Calu3 (cell line): ENCODE measurements at regions not wholly inside any gene's neighbourhood (a gene's known extent, or its start where the extent isn't known, plus 50 kb on each side); places are given as distances from the start of the nearest gene placed in this dataset.
A peak's percentile ranks its signal among the peaks of the same experiment; 100 is the strongest.

Experiments used
- BruUV-seq: library from RNA; stranded (reverse); fragments of 400-500 nt; replicated peaks from 2 replicates; lab custom pipeline; 2021; lab: Mats Ljungman, UMichigan
- CTCF ChIA-PET: fragments of 300-600 bp; sonication (Branson Sonifier 250); formaldehyde crosslinking; loops from one replicate; lab custom pipeline; 2022; ENCODE audit warnings: antibody characterized with exemption; lab: Charles Lee
- DNase-seq: peaks from one replicate; pipeline ENCODE4 v3.0.0; 2022
- H3K27ac Mint-ChIP-seq: one replicate; pipeline ENCODE4 v1.8.0; 2022; ENCODE audit warnings: mixed read lengths; ENCODE audit not compliant: unreplicated experiment
- H3K27me3 Mint-ChIP-seq: one replicate; pipeline ENCODE4 v1.8.0; 2022; ENCODE audit warnings: mixed read lengths; ENCODE audit not compliant: unreplicated experiment
- H3K36me3 Mint-ChIP-seq: one replicate; pipeline ENCODE4 v1.8.0; 2022; ENCODE audit warnings: mild to moderate bottlenecking, moderate library complexity, mixed read lengths; ENCODE audit not compliant: insufficient read depth, unreplicated experiment
- H3K4me1 Mint-ChIP-seq: one replicate; pipeline ENCODE4 v1.8.0; 2022; ENCODE audit warnings: mild to moderate bottlenecking, low read depth, mixed read lengths; ENCODE audit not compliant: unreplicated experiment
- H3K4me3 Mint-ChIP-seq: one replicate; pipeline ENCODE4 v1.8.0; 2022; ENCODE audit warnings: mild to moderate bottlenecking, low read depth, moderate library complexity, mixed read lengths; ENCODE audit not compliant: unreplicated experiment
- H3K9me3 Mint-ChIP-seq: one replicate; pipeline ENCODE4 v1.8.0; 2022; ENCODE audit warnings: low read depth, mixed read lengths; ENCODE audit not compliant: unreplicated experiment
- CTCF ChIP-seq: fragments of 200-600 bp; IDR thresholded peaks from one replicate; pipeline ENCODE4 v1.8.0; 2022; ENCODE audit warnings: antibody characterized with exemption; ENCODE audit not compliant: unreplicated experiment
- intact Hi-C: fragments of 100-400 bp; cut with micrococcal nuclease; formaldehyde crosslinking; loops from one replicate; pipeline ENCODE4 v1.10.0; 2022; ENCODE audit not compliant: unreplicated experiment

GRCh38 chr10:31642281-31642680, 286.4 kb downstream of the ARHGAP12 start:
- no peak for DNase-seq
- no peak for TF ChIP-seq CTCF
- Mint-ChIP-seq H3K4me3 (no peak overlapping the region), H3K27ac (no peak overlapping the region), H3K36me3 (no peaks in the 10 kb centered on the region), H3K9me3 (peaks cover 3% of the 10 kb centered on the region), H3K4me1 (no peaks in the 10 kb centered on the region), H3K27me3 (peaks cover 54% of the 10 kb centered on the region)
- CTCF ChIA-PET = no interaction called here
- no TSS peak for BruUV-seq
- intact Hi-C loops = no loop called here

- peaks cover 40% of the 10 kb centered on the region for H3K27me3 Mint-ChIP-seq
- BruUV-seq = no TSS peak
- no peak for DNase-seq
- intact Hi-C loops = no loop called here
- peaks cover 5% of the 10 kb centered on the region for H3K9me3 Mint-ChIP-seq
- TF ChIP-seq CTCF = no peak
- no peak overlapping the region for H3K27ac Mint-ChIP-seq
- H3K4me1 Mint-ChIP-seq = no peaks in the 10 kb centered on the region
- H3K36me3 Mint-ChIP-seq = no peaks in the 10 kb centered on the region
- H3K4me3 Mint-ChIP-seq = no peak overlapping the region
- CTCF ChIA-PET = no interaction called here
Observed at GRCh38 chr10:31635415-31636065, 293.1 kb downstream of the ARHGAP12 start.

- H3K27me3 Mint-ChIP-seq = peaks cover 37% of the 10 kb centered on the region
- peaks cover 5% of the 10 kb centered on the region for H3K9me3 Mint-ChIP-seq
- DNase-seq = no peak
- CTCF ChIA-PET = no interaction called here
- no TSS peak for BruUV-seq
- intact Hi-C loops = no loop called here
- no peak overlapping the region for H3K27ac Mint-ChIP-seq
- H3K4me1 Mint-ChIP-seq = no peaks in the 10 kb centered on the region
- TF ChIP-seq CTCF = no peak
- H3K4me3 Mint-ChIP-seq = no peak overlapping the region
- no peaks in the 10 kb centered on the region for H3K36me3 Mint-ChIP-seq
Observed at GRCh38 chr10:31635009-31635408, 293.6 kb downstream of the ARHGAP12 start.

GRCh38 chr10:31630861-31631567, 297.6 kb downstream of the ARHGAP12 start:
- no TSS peak for BruUV-seq
- DNase-seq = peak; percentile 11
- H3K4me3 Mint-ChIP-seq = no peak overlapping the region
- CTCF ChIA-PET = no interaction called here
- H3K9me3 Mint-ChIP-seq = peaks cover 7% of the 10 kb centered on the region
- H3K27me3 Mint-ChIP-seq = peaks cover 45% of the 10 kb centered on the region
- H3K4me1 Mint-ChIP-seq = no peaks in the 10 kb centered on the region
- TF ChIP-seq CTCF = no peak
- intact Hi-C loops = no loop called here
- H3K27ac Mint-ChIP-seq = no peak overlapping the region
- no peaks in the 10 kb centered on the region for H3K36me3 Mint-ChIP-seq
